GM18868 (cell line): ENCODE measurements at regions not wholly inside any gene's neighbourhood (a gene's known extent, or its start where the extent isn't known, plus 50 kb on each side); places are given as distances from the start of the nearest gene placed in this dataset.

Experiments
- ATAC-seq: cut with Tn5 transposase; IDR thresholded peaks from one replicate; pipeline ENCODE4 v1.9.1; 2021; ENCODE audit warnings: mild to moderate bottlenecking, moderate library complexity; ENCODE audit not compliant: unreplicated experiment

DNA sequence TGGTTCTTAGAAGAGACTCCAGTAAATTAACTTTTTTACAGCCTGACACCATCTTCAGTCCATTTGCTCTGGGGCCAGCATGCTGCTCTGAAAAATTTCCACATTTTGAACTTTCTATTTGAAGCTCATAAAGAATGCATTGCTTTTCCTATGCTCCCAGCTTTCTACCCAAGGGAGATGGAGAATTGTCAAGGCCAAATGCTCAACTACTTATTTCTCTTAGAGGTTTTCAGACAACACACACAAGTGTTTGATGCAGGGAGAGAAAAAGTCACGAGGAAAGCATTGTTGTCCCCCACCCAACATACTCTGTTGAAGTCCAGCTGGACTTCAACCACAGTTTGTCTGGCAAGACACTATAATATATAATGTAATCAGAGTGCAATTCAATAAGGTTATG, 100.3 kb upstream of the CADPS start:
- no peak for ATAC-seq

DNA sequence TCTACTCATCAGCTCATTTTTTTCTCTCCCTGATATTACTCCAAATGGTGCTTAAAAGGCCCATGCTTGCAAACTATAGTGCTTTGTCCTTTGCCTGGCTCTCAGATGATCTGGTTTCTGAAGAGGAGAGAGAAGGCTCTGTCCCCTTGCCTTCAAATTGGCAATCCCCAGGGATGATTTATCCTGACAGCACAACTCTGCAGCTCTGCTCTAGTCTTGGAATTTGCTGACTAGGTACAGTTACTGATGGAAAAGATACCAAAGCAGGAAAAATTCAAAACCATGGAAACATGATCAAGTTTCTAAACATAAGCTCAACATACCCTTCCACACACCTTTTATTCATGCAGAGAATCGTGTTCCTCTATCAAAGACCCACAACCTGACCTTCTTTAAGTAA, 106.7 kb upstream of the CADPS start:
- ATAC-seq = no peak

DNA sequence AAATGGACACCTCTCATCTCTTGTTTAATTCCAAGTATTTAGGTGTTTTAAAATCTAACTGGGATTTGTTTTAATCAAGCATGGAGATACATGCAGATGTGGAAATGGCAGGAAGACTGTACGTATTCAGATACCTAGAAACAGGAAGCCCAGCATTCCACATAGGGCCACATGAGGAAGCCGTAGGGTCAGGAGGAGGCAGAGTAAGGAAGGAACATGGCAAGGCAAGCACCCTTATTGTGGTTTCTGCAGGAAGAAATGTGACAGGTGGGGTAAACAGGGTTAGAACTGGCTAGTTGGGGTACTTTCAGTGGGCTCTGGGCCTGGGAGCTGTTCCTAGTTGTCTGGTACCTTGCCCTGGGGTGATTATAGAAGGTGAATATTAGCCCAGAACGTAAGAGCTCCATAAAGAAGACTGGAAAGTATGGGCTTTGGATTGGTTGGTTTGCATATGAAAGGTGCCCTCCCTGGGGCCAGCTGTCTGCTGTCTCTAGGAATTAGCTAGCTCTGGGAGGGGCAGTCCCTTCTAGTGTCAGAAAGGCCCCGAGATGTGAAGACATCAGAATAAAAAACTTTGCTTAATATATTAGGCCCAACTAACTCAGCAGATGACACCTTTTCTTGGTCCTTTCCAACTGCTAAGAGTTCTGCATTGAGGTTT, 107.7 kb upstream of the CADPS start:
- ATAC-seq = no peak

DNA sequence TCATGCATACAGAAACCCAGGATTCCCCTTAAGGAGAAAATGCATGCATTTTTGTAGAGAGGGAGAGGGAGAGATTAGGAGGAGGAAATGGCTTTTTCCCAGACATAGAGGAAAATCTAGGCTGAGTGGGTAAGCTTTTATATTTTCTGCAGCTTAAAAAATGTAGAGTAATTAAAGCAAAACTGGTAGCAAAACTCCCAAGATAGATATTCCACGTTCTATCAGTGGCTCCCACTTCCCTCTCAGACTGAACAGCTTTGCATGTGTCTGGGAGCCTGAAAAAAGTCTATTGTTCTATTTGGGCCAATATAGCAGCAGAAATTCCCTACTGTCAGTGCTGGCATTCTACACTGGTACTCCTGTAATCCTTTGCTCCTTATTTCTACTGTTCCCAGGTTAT, 110.8 kb upstream of the CADPS start:
- ATAC-seq = no peak

DNA sequence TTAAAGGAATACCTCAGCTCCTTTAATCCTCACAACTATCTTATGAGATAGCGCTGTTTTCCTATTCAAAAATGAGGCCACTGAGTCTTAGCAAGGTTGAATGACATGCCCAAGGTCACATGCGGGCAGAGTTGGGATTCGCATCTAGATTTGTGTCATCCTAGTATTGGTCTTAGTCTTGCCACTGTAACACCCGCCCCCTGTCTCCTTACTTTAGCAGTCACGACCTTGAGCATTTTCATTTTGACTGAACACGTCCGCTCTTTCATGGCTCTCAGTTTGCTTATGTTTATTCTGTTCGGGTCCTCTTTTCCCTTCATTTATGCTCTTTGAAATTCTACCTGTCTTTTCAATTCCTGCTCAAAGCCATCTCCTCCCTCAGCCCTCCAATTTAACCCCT, 112.5 kb upstream of the CADPS start:
- no peak for ATAC-seq

DNA sequence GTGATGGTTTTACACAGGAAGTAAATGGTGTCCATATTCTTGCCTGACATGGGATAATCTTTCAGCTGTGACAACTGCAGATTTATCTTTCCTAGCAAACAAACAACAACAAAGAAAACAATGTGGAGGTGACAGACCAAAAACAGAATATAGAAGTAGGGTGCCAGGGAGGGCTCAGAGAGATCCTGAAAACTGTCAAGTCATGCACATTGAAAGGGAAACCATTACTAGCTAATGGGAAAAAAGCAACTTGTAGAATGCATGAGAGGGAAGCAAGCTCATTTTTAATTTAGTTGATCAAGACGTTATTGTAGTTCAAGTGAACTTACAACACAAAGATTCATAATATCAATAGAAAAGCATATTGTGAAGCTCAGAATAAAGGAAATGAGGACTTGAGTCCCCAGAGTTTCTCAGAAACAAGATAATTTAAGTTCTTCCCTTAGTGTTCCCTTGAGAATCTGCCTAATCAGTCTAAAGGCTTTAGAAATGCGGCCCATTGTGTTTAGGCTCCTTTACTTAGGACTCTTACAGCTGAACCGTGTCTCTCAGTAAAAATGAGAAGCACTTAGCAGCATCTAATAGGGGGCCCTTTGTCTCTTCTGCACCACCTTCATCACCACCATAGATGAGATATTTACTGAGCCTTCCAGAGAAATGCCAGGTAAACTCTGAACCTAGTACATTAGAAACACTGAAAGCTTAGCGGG, 115.6 kb upstream of the CADPS start:
- no peak for ATAC-seq

- ATAC-seq = no peak
Observed at GRCh38 chr3:62992520-62992919, 117.3 kb upstream of the CADPS start.

GRCh38 chr3:62995119-62995518, 119.9 kb upstream of the CADPS start:
- ATAC-seq = no peak

DNA sequence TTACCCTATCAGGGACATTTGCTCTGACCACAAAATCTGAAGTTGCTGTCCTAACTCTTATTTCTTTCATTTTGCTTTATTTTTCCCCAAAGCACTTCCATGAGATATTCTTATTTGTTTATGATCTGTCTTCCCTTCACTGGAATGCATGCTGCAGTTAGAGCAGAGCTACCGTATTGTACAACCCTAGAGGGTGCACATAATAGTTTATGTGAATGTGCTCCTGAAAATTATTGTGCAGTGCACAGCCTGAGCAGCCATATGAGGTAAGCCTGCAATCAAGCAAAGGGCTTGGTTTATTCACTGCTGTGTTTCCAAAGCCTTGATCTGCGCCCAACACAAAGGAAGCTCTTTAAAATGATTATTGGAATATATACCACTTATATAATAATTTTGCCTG, 120.3 kb upstream of the CADPS start:
- no peak for ATAC-seq

DNA sequence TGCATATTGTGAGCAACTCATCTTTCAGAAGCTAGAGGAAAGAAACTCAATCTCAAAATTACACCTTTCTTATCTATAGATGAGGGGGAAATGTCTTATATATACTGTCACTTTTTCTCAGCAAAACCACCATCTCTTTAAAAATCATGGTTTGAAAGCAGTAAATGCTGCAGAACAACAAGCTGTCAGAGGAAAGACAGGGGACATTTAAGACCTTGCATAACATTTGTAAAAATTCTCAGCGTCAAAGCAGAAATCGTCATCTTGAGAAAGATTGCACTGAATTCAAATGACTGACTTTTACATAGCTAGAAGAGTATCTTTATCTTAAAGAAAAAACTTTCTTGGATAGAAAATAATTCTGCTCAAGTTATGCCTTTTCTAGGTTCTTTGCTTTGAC, 122.2 kb upstream of the CADPS start:
- no peak for ATAC-seq

DNA sequence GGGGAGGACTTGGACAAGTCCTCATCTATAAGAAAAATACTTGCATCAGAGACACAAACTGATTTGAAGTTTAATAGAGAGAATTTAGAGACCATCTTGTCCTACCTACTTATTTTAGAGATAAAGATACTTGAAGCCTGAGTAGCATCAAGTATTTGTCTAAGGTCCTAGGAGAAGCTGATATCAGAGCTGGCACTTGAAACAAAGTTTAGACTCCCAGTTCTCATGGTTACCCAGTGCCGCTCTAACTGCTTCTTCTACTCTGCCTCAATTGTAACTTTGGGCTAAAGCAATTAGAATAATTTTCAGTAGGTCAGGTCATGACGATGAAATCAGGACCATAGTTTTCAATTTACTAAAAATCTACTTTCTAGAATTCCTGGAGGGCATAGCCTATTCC, 123.9 kb upstream of the CADPS start:
- ATAC-seq = no peak

DNA sequence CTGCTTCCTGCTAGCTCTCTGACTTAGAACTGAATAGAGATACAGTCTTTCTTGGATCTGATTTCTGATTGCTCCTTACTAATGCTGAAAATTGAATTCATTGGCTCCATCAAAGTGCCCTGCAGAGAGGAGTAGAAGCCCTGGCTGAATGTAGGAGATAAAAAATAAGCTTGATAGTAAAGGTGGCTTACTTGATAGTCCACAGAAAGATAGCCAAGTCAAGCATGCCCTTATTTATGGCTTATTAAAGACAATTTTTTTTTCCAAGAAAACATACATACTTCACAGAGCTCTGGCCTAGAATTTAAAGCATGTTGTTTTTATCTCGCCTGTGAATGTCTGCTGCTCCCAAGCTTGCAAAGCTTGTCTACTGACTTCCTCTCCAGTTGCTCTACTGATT, 124.6 kb upstream of the CADPS start:
- ATAC-seq = no peak

- ATAC-seq = no peak
Observed at GRCh38 chr3:63004448-63004847, 129.2 kb upstream of the CADPS start.

DNA sequence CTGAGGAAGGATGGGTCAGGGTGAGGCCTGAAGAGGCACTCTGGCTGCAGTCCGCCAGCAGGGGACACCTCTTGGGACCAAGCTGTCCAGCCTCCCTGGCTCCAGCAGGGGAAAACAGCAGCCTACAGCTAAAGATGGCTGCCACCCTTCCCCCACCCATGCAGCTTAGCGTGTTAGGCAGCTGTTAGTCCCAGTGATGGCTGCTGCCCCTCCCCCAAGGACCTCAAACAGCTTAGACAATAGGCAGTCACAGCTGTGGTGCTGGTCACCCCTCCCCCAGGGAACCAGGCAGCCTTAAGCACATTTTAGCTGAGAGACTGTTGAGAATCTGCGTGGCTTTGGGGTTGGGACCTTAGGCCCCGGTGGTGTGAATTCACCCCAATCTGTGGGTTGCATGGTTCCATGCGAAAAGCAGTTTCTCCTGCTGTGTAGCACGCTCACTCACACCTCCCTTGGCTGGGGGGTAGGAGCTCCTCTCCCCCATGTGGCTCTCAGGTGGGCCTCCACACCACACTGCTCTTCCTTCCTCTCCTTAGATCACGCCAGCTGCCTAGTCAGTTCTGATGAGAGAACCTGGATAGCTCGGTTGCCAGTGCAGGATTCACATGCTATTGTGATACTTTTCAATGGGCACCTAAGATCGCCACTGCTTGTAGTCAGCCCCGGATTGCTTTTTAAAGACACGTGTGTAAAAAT, 140.5 kb upstream of the CADPS start:
- ATAC-seq = no peak

DNA sequence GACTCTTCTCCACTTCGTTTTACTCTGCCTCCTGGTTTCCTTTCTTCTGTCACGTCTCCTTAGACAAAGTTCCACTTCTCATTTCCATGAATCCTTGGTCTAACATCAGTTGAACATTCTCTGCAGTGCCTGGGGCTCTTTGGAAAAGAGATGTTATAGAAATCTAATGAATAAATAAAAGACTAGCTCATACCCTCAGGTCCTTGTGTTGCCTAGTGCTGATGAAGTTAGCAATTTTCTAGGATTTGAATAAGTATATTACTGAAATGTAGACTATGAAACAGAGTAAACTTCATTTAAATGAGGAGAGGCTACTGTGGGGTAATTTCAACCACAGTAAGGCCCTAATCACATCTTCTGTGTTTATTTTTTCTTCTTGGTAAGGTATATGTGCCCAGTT, 146.9 kb upstream of the CADPS start:
- no peak for ATAC-seq

- no peak for ATAC-seq
Observed at GRCh38 chr3:63026722-63027121, 151.5 kb upstream of the CADPS start.

DNA sequence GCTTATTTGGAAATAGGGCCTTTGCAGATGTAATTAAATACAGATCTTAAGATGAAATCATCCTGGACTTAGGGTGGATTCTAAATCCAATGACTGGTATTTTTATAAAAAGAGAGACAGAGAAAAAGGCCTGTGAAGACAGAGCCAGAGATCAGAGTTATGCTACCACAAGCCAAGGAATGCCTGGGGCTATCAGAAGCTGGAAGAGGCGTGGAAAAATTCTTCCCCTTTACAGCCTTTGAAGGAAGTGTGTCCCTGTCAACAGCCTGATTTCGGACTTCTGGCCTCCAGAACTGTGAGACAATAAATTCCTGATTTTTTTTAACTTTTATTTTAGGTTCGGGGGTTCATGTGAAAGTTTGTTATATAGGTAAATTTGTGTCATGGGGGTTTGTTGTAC, 154.1 kb upstream of the CADPS start:
- ATAC-seq = no peak

- ATAC-seq = no peak
Observed at GRCh38 chr3:63029921-63030320, 154.7 kb upstream of the CADPS start.

DNA sequence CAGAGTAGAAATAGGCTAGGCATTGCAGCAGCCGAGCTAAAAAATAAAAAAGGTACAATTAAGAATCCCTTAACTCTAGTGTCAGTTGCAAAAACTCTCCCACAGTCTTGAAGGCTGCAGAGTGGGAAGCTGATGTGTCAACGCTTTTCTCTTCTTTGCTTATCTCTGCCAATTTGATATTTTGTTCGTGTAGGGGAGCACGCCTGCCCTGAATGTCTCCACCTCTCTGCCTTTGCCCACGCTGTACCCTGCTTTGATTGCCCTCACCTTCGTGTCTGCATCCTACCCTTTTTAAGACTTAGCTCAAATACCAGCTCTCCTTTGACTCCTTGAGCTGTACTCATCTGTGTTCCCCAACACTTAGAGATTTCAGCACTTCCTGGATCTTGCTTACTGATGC, 155.4 kb upstream of the CADPS start:
- no peak for ATAC-seq

DNA sequence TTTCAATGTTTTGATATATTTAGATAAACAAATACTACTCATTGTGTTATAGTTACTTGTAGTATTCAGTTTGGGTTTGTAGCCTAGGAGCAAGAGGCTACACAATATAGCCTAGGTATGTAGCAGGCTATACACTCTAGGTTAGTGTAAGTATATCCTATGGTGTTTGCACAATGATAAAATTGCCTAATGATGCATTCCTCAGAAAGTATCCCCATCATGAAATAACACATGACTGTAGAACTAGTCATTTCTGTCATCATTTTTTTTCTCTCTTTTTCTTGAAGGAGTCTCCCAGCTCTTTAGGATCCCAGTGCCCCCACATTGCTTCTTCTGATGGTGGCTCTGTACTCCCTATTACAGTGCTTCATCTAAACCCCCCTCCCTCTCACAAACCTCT, 157.7 kb upstream of the CADPS start:
- no peak for ATAC-seq

- ATAC-seq = no peak
Observed at GRCh38 chr3:63034101-63034500, 158.9 kb upstream of the CADPS start.

- no peak for ATAC-seq
Observed at GRCh38 chr3:63037116-63037515, 161.9 kb upstream of the CADPS start.
